WERI-Rb-1 (cell line): ENCODE measurements at regions not wholly inside any gene's neighbourhood (a gene's known extent, or its start where the extent isn't known, plus 50 kb on each side); places are given as distances from the start of the nearest gene placed in this dataset.

Experiments
- DNase-seq: peaks from one replicate; pipeline ENCODE4 v3.0.0-alpha.2; 2020
- H3K27ac ChIP-seq: fragments of 250-450 bp; sonication (Bioruptor Pico); 2 replicates; pipeline ENCODE4 v1.5.1; 2020; ENCODE audit warnings: mild to moderate bottlenecking, moderate library complexity
- H3K27me3 ChIP-seq: fragments of 250-450 bp; sonication (Bioruptor Pico); 2 replicates; pipeline ENCODE4 v1.5.1; 2021; ENCODE audit warnings: mild to moderate bottlenecking, low read depth, moderate library complexity; ENCODE audit not compliant: insufficient read depth, severe bottlenecking
- H3K36me3 ChIP-seq: fragments of 250-450 bp; sonication (Bioruptor Pico); 2 replicates; pipeline ENCODE4 v1.5.1; 2020; ENCODE audit warnings: mild to moderate bottlenecking, moderate library complexity
- H3K4me3 ChIP-seq: 2 replicates; pipeline ENCODE4 v1.5.1; 2011; ENCODE audit warnings: low read depth, mild to moderate bottlenecking, control low read depth, low read length
- H3K9me3 ChIP-seq: fragments of 250-450 bp; sonication (Bioruptor Pico); 2 replicates; pipeline ENCODE4 v1.5.1; 2021; ENCODE audit warnings: mild to moderate bottlenecking, moderate library complexity; ENCODE audit not compliant: severe bottlenecking
- CTCF ChIP-seq: IDR thresholded peaks from 2 replicates; pipeline ENCODE4 v1.5.1; 2011; ENCODE audit warnings: low read depth, mild to moderate bottlenecking, control low read depth, inconsistent platforms, low read length

- H3K9me3 ChIP-seq = no peaks in the 10 kb centered on the region
- H3K27ac ChIP-seq = no peak overlapping the region
- peaks cover 45% of the 10 kb centered on the region for H3K27me3 ChIP-seq
- no peak for DNase-seq
- no peaks in the 10 kb centered on the region for H3K36me3 ChIP-seq
- TF ChIP-seq CTCF = no peak
- no peak overlapping the region for H3K4me3 ChIP-seq
Observed at GRCh38 chr3:117084739-117085270, 375.2 kb downstream of the TUSC7 start.

GRCh38 chr3:117091676-117092075 is 382.1 kb downstream of the TUSC7 start:
- H3K4me3 ChIP-seq = no peak overlapping the region
- no peak for TF ChIP-seq CTCF

GRCh38 chr3:117096549-117096948 is 387.0 kb downstream of the TUSC7 start:
- DNase-seq = no peak
- Histone ChIP-seq H3K27me3 (peaks cover 42% of the 10 kb centered on the region), H3K27ac (no peak overlapping the region), H3K36me3 (no peaks in the 10 kb centered on the region), H3K4me3 (no peak overlapping the region), H3K9me3 (no peaks in the 10 kb centered on the region)
- TF ChIP-seq CTCF = no peak

More at GRCh38 chr3:117091676-117092075, 382.1 kb downstream of the TUSC7 start:
- no peak for DNase-seq
- Histone ChIP-seq H3K27me3 (peaks cover 36% of the 10 kb centered on the region), H3K27ac (no peak overlapping the region), H3K9me3 (no peaks in the 10 kb centered on the region), H3K36me3 (no peaks in the 10 kb centered on the region)

- H3K27me3 ChIP-seq = peaks cover 43% of the 10 kb centered on the region
- no peak for DNase-seq
- no peaks in the 10 kb centered on the region for H3K36me3 ChIP-seq
- no peak overlapping the region for H3K27ac ChIP-seq
- no peak overlapping the region for H3K4me3 ChIP-seq
- TF ChIP-seq CTCF = no peak
- H3K9me3 ChIP-seq = no peaks in the 10 kb centered on the region
Observed at GRCh38 chr3:117097351-117097750, 387.8 kb downstream of the TUSC7 start.

- Histone ChIP-seq H3K4me3 (no peak overlapping the region), H3K27me3 (peaks cover 59% of the 10 kb centered on the region), H3K27ac (no peak overlapping the region), H3K9me3 (no peaks in the 10 kb centered on the region), H3K36me3 (no peaks in the 10 kb centered on the region)
- no peak for DNase-seq
- no peak for TF ChIP-seq CTCF
Observed at GRCh38 chr3:117101697-117102096, 392.1 kb downstream of the TUSC7 start.

- Histone ChIP-seq H3K9me3 (no peaks in the 10 kb centered on the region), H3K36me3 (no peaks in the 10 kb centered on the region), H3K27ac (no peak overlapping the region), H3K27me3 (peaks cover 55% of the 10 kb centered on the region), H3K4me3 (no peak overlapping the region)
- TF ChIP-seq CTCF = no peak
- no peak for DNase-seq
Observed at GRCh38 chr3:117102426-117102825, 392.8 kb downstream of the TUSC7 start.
